Endodermal cell (in vitro differentiated cells): ENCODE measurements at regions not wholly inside any gene's neighbourhood (a gene's known extent, or its start where the extent isn't known, plus 50 kb on each side); places are given as distances from the start of the nearest gene placed in this dataset.

Source experiments
- DNase-seq: peaks from one replicate; pipeline ENCODE4 v3.0.0-alpha.2; 2017
- H3K27ac ChIP-seq: 2 replicates; pipeline ENCODE4 v1.5.1; 2013; ENCODE audit warnings: mild to moderate bottlenecking, low read depth, low read length, moderate library complexity
- H3K27me3 ChIP-seq: 2 replicates; pipeline ENCODE4 v1.6.1; 2013; ENCODE audit warnings: mild to moderate bottlenecking, low read length, moderate library complexity; ENCODE audit not compliant: insufficient read depth, control insufficient read depth, poor library complexity, severe bottlenecking
- H3K36me3 ChIP-seq: 2 replicates; pipeline ENCODE4 v1.7.0; 2013; ENCODE audit warnings: mild to moderate bottlenecking, low read length, moderate library complexity; ENCODE audit not compliant: control insufficient read depth, insufficient read depth
- H3K4me1 ChIP-seq: one replicate; pipeline ENCODE4 v1.7.0; 2013; ENCODE audit warnings: low read length; ENCODE audit not compliant: control insufficient read depth, insufficient read depth
- H3K4me3 ChIP-seq: 2 replicates; pipeline ENCODE4 v1.5.1; 2013; ENCODE audit warnings: mild to moderate bottlenecking, low read length, moderate library complexity
- H3K9ac ChIP-seq: 2 replicates; pipeline ENCODE4 v1.6.1; 2013; ENCODE audit warnings: mild to moderate bottlenecking, low read length, moderate library complexity; ENCODE audit not compliant: poor library complexity, severe bottlenecking; ENCODE audit errors: extremely low read depth
- H3K9me3 ChIP-seq: 2 replicates; pipeline ENCODE4 v1.6.1; 2013; ENCODE audit warnings: mild to moderate bottlenecking, low read length, moderate library complexity; ENCODE audit not compliant: control insufficient read depth
- H3K27ac Mint-ChIP-seq: 2 replicates; pipeline ENCODE4 v1.8.0; 2020; ENCODE audit warnings: mixed read lengths
- H3K27me3 Mint-ChIP-seq: 2 replicates; pipeline ENCODE4 v1.8.0; 2021; ENCODE audit warnings: mild to moderate bottlenecking, mixed read lengths; ENCODE audit not compliant: insufficient read depth
- H3K36me3 Mint-ChIP-seq: 2 replicates; pipeline ENCODE4 v1.8.0; 2020; ENCODE audit warnings: low read depth, mixed read lengths
- H3K4me1 Mint-ChIP-seq: 2 replicates; pipeline ENCODE4 v1.8.0; 2020; ENCODE audit warnings: mixed read lengths
- H3K4me3 Mint-ChIP-seq: 2 replicates; pipeline ENCODE4 v1.8.0; 2020; ENCODE audit warnings: mild to moderate bottlenecking, moderate library complexity, mixed read lengths
- H3K9me3 Mint-ChIP-seq: 2 replicates; pipeline ENCODE4 v1.8.0; 2020; ENCODE audit warnings: mild to moderate bottlenecking, mixed read lengths
- WGBS, 2 experiments: methylation state at CpG; one replicate each; pipeline versions ENCODE4 v1.1.5 to v1.1.7; 2013; ENCODE audit warnings: missing lambda C conversion rate in 2 of 2, mixed read lengths in 1 of 2; ENCODE audit not compliant: insufficient coverage in 1 of 2, insufficient read length in 1 of 2; 5-methylcytosine and 5-hydroxymethylcytosine counted together
- TF ChIP-seq, protein P1 (sequence below): fragments of 200-600 bp; sonication (generic); conservative IDR thresholded peaks from 2 replicates; pipeline ENCODE4 v1.5.0; 2021; ENCODE audit warnings: antibody characterized with exemption, mild to moderate bottlenecking

DNA sequence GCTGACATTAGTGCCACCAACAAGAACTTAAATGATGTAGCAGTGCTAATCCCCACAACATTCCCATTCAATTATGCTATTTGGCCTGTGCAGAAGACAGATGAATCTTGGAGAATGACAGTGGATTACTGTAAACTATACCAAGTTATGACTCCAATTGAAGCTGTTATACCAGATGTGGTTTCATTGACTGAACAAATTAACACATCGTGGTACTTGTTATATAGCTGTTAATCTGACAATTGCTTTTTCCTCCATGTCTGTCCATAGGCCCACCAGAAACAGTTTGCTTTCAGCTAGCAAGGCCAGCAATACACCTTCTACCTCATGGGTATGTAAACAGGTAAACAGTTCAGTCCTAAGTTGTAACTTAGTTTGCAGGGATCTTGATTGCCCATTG is 101.1 kb downstream of the S1PR1 start:
- Histone ChIP-seq H3K36me3 (no peaks in the 10 kb centered on the region), H3K4me1 (no peaks in the 10 kb centered on the region), H3K27ac (no peak overlapping the region), H3K4me3 (no peak overlapping the region), H3K9me3 (peaks cover 12% of the 10 kb centered on the region), H3K9ac (no peak overlapping the region), H3K27me3 (no peaks in the 10 kb centered on the region)
- TF ChIP-seq, protein P1, sequence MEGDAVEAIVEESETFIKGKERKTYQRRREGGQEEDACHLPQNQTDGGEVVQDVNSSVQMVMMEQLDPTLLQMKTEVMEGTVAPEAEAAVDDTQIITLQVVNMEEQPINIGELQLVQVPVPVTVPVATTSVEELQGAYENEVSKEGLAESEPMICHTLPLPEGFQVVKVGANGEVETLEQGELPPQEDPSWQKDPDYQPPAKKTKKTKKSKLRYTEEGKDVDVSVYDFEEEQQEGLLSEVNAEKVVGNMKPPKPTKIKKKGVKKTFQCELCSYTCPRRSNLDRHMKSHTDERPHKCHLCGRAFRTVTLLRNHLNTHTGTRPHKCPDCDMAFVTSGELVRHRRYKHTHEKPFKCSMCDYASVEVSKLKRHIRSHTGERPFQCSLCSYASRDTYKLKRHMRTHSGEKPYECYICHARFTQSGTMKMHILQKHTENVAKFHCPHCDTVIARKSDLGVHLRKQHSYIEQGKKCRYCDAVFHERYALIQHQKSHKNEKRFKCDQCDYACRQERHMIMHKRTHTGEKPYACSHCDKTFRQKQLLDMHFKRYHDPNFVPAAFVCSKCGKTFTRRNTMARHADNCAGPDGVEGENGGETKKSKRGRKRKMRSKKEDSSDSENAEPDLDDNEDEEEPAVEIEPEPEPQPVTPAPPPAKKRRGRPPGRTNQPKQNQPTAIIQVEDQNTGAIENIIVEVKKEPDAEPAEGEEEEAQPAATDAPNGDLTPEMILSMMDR = no peak
- Mint-ChIP-seq H3K36me3 (no peaks in the 10 kb centered on the region), H3K9me3 (peaks cover 8% of the 10 kb centered on the region), H3K4me1 (no peaks in the 10 kb centered on the region), H3K27ac (no peak overlapping the region), H3K27me3 (peaks cover 3% of the 10 kb centered on the region), H3K4me3 (no peak overlapping the region)
- DNase-seq = no peak
- WGBS, 2 experiments = 97 to 100% methylated on average over 1 of the region's 1 CpG

DNA sequence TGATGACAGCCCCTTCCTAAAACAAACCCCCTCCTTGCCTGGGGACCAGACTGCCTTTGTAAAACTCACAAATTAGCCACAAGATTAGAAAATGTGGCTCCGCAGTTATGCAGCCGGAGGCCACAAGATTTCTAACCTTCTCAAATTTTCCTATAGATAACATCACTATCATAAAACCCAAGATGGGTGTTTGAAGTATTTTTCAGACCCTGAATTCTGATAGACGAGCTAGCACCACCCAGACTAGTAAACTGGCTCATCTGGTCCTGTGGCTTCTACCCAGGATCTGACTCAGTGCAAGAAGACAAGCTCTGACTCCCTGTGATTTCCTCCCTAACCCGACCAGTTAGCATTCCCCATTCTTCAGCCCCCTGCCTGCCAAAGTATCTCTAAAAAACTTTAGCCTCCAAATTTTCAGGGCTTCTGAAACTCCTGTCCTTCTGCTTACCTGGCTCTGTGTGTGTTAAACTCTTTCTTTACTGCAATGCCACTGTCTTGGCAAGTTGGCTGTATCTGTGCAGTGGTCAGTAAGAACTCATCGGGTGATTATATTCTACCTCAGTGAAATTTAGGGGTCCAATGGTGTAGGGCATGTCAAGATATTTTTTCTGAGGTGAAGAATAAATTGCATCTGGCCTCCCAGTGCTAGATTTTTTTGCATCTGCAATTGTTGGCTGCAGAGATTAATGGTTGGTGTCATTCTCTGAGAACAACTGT is 102.1 kb downstream of the S1PR1 start:
- no peaks in the 10 kb centered on the region for H3K36me3 Mint-ChIP-seq
- no peaks in the 10 kb centered on the region for H3K4me1 Mint-ChIP-seq
- Histone ChIP-seq H3K36me3 (no peaks in the 10 kb centered on the region), H3K4me3 (no peak overlapping the region), H3K27ac (no peak overlapping the region), H3K9me3 (peaks cover 12% of the 10 kb centered on the region), H3K9ac (no peak overlapping the region), H3K4me1 (no peaks in the 10 kb centered on the region), H3K27me3 (peaks cover 5% of the 10 kb centered on the region)
- H3K9me3 Mint-ChIP-seq = peaks cover 8% of the 10 kb centered on the region
- no peak overlapping the region for H3K4me3 Mint-ChIP-seq
- TF ChIP-seq, protein P1 = no peak
- no peak overlapping the region for H3K27ac Mint-ChIP-seq
- 84 to 90% methylated on average over 3 to 5 of the region's 5 CpGs for WGBS, 2 experiments
- no peaks in the 10 kb centered on the region for H3K27me3 Mint-ChIP-seq
- DNase-seq = no peak

DNA sequence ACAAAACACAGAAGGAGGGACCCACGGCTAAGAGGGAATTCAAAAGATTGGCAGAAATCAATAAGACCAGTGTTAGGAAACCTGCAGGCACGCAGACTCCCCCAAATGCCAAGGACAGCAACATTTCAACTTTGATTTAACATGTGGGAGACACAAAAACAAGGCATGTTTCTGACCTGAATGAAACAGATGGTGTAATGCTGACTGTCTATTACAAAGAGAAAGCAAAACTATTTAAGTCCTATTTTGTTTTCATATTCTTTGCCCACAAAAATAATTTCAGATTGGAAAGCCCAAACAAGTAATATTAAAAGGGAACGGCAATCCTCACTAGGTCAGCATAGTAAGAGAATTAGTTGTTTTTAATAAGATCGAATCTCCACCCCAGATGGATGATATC is 107.9 kb downstream of the S1PR1 start:
- peaks cover 12% of the 10 kb centered on the region for H3K4me1 Mint-ChIP-seq
- Histone ChIP-seq H3K4me3 (no peak overlapping the region), H3K36me3 (no peaks in the 10 kb centered on the region), H3K27ac (no peak overlapping the region), H3K27me3 (peaks cover 5% of the 10 kb centered on the region), H3K4me1 (no peaks in the 10 kb centered on the region), H3K9ac (no peak overlapping the region), H3K9me3 (no peaks in the 10 kb centered on the region)
- H3K27me3 Mint-ChIP-seq = no peaks in the 10 kb centered on the region
- no peak overlapping the region for H3K4me3 Mint-ChIP-seq
- peaks cover 1% of the 10 kb centered on the region for H3K9me3 Mint-ChIP-seq
- 85 to 89% methylated on average over 2 to 4 of the region's 4 CpGs for WGBS, 2 experiments
- no peak for DNase-seq
- TF ChIP-seq, protein P1 = no peak
- no peaks in the 10 kb centered on the region for H3K36me3 Mint-ChIP-seq
- H3K27ac Mint-ChIP-seq = no peak overlapping the region
